Fibroblast of lung (primary cell): ENCODE measurements at regions not wholly inside any gene's neighbourhood (a gene's known extent, or its start where the extent isn't known, plus 50 kb on each side); places are given as distances from the start of the nearest gene placed in this dataset.

Experiments
- DNase-seq, 2 donors: peaks; one replicate each; pipeline versions ENCODE4 v3.0.0 to v3.0.0-alpha.2; 2010; ENCODE audit warnings: low read depth in 2 of 2
- H2AFZ ChIP-seq: 2 replicates; pipeline ENCODE4 v1.5.1; 2012; ENCODE audit warnings: low read length, control low read depth, inconsistent platforms
- H3K27ac ChIP-seq: 2 replicates; pipeline ENCODE4 v1.5.1; 2011; ENCODE audit warnings: low read length, control low read depth; ENCODE audit not compliant: insufficient read depth
- H3K27me3 ChIP-seq: 2 replicates; pipeline ENCODE4 v1.5.1; 2011; ENCODE audit warnings: mild to moderate bottlenecking, low read length; ENCODE audit not compliant: control insufficient read depth, insufficient read depth
- H3K36me3 ChIP-seq: 2 replicates; pipeline ENCODE4 v1.5.1; 2011; ENCODE audit warnings: low read length; ENCODE audit not compliant: control insufficient read depth, insufficient read depth
- H3K4me1 ChIP-seq: 2 replicates; pipeline ENCODE4 v1.5.1; 2011; ENCODE audit warnings: low read length; ENCODE audit not compliant: control insufficient read depth, insufficient read depth; ENCODE audit errors: extremely low read depth
- H3K4me2 ChIP-seq: 2 replicates; pipeline ENCODE4 v1.5.1; 2011; ENCODE audit warnings: low read length, control low read depth; ENCODE audit not compliant: insufficient read depth; ENCODE audit errors: extremely low read depth
- H3K4me3 ChIP-seq, 4 experiments: fragments of 200-600 bp in 1 of 4; sonication (generic) in 1 of 4; replicated peaks in 1 of 4; 2 replicates each; pipeline ENCODE4 v1.5.1; 2011 to 2016; ENCODE audit warnings: low read length in 4 of 4, low read depth in 3 of 4, mild to moderate bottlenecking in 3 of 4, control low read depth in 2 of 4, inconsistent platforms in 1 of 4, mixed read lengths in 1 of 4; ENCODE audit not compliant: insufficient read depth in 1 of 4; ENCODE audit errors: control extremely low read depth in 1 of 4
- H3K79me2 ChIP-seq: 2 replicates; pipeline ENCODE4 v1.5.1; 2012; ENCODE audit warnings: mild to moderate bottlenecking, low read length, inconsistent platforms; ENCODE audit not compliant: control insufficient read depth, insufficient read depth
- H3K9ac ChIP-seq: 2 replicates; pipeline ENCODE4 v1.5.1; 2011; ENCODE audit warnings: mild to moderate bottlenecking, low read length, control low read depth; ENCODE audit not compliant: insufficient read depth
- H3K9me3 ChIP-seq: 2 replicates; pipeline ENCODE4 v1.5.1; 2012; ENCODE audit warnings: low read depth, low read length; ENCODE audit not compliant: control insufficient read depth, insufficient read depth
- H4K20me1 ChIP-seq: 2 replicates; pipeline ENCODE4 v1.5.1; 2011; ENCODE audit warnings: low read length; ENCODE audit not compliant: control insufficient read depth, insufficient read depth; ENCODE audit errors: extremely low read depth
- EZH2 ChIP-seq: IDR thresholded peaks from 2 replicates; pipeline ENCODE4 v1.5.1; 2012; ENCODE audit warnings: low read length, control low read depth, mild to moderate bottlenecking; ENCODE audit errors: missing control alignments
- TF ChIP-seq, protein P1 (sequence below), 2 donors: IDR thresholded peaks in 1 of 2; conservative IDR thresholded peaks in 1 of 2; 1 replicate in 1 of 2; 2 replicates in 1 of 2; pipeline ENCODE4 v1.5.1; 2011 to 2012; ENCODE audit warnings: low read length in 2 of 2, control low read depth in 1 of 2, inconsistent platforms in 1 of 2, low read depth in 1 of 2, mild to moderate bottlenecking in 1 of 2

GRCh38 chr13:48843630-48844380 is 131.9 kb upstream of the FNDC3A start:
- Histone ChIP-seq H3K4me1 (no peaks in the 10 kb centered on the region), H3K9me3 (no peaks in the 10 kb centered on the region), H3K27ac (no peak overlapping the region), H3K9ac (no peak overlapping the region), H3K4me3 (no peak overlapping the region), H2AFZ (no peak overlapping the region), H3K79me2 (no peaks in the 10 kb centered on the region), H3K36me3 (no peaks in the 10 kb centered on the region), H3K27me3 (no peaks in the 10 kb centered on the region), H3K4me2 (no peak overlapping the region), H4K20me1 (no peaks in the 10 kb centered on the region)
- no peak for TF ChIP-seq EZH2
- TF ChIP-seq, protein P1, sequence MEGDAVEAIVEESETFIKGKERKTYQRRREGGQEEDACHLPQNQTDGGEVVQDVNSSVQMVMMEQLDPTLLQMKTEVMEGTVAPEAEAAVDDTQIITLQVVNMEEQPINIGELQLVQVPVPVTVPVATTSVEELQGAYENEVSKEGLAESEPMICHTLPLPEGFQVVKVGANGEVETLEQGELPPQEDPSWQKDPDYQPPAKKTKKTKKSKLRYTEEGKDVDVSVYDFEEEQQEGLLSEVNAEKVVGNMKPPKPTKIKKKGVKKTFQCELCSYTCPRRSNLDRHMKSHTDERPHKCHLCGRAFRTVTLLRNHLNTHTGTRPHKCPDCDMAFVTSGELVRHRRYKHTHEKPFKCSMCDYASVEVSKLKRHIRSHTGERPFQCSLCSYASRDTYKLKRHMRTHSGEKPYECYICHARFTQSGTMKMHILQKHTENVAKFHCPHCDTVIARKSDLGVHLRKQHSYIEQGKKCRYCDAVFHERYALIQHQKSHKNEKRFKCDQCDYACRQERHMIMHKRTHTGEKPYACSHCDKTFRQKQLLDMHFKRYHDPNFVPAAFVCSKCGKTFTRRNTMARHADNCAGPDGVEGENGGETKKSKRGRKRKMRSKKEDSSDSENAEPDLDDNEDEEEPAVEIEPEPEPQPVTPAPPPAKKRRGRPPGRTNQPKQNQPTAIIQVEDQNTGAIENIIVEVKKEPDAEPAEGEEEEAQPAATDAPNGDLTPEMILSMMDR (conservative IDR thresholded peaks at IDR 0.05 in 1 of 2, IDR thresholded peaks at IDR 0.05 in 1 of 2; ENCODE audit: low read depth in 1 of 2, low read length in 2 of 2) = no peak
- no peak for DNase-seq

- Histone ChIP-seq H3K4me1 (no peaks in the 10 kb centered on the region), H3K36me3 (no peaks in the 10 kb centered on the region)
Measured at GRCh38 chr13:48844676-48845075, 131.0 kb upstream of the FNDC3A start.

DNA sequence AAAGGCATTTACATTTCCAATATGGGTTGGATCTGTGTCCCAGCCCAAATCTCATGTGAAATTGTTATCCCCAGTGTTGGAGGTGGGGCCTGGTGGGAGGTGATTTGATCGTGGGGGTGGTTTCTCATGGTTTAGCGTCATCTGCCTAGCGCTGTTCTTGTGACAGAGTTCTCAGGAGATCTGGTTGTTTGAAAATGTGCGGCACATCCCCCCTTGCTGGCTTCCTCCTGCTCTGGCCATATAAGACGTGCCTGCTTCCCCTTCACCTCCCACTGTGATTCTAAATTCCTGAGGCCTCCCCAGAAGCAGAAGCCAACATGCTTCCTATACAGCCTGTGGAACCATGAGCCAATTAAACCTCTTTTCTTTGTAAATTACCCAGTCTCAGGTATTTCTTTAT is 126.2 kb upstream of the FNDC3A start:
- no peaks in the 10 kb centered on the region for H3K4me1 ChIP-seq
- H2AFZ ChIP-seq = no peak overlapping the region
- H3K27me3 ChIP-seq = peaks cover 4% of the 10 kb centered on the region
- H3K27ac ChIP-seq = no peak overlapping the region
- no peak for TF ChIP-seq EZH2
- TF ChIP-seq, protein P1 (conservative IDR thresholded peaks at IDR 0.05 in 1 of 2, IDR thresholded peaks at IDR 0.05 in 1 of 2; ENCODE audit: low read depth in 1 of 2, low read length in 2 of 2) = no peak
- no peaks in the 10 kb centered on the region for H3K79me2 ChIP-seq
- H3K4me2 ChIP-seq = no peak overlapping the region
- no peak overlapping the region for H3K9ac ChIP-seq
- H3K4me3 ChIP-seq = no peak overlapping the region
- H4K20me1 ChIP-seq = no peaks in the 10 kb centered on the region
- H3K9me3 ChIP-seq = no peaks in the 10 kb centered on the region
- DNase-seq = no peak
- H3K36me3 ChIP-seq = no peaks in the 10 kb centered on the region

More at GRCh38 chr13:48844676-48845075, 131.0 kb upstream of the FNDC3A start:
- H3K79me2 ChIP-seq = no peaks in the 10 kb centered on the region
- no peaks in the 10 kb centered on the region for H3K27me3 ChIP-seq
- H3K4me3 ChIP-seq = no peak overlapping the region
- H2AFZ ChIP-seq = no peak overlapping the region
- TF ChIP-seq, protein P1 (conservative IDR thresholded peaks at IDR 0.05 in 1 of 2, IDR thresholded peaks at IDR 0.05 in 1 of 2; ENCODE audit: low read depth in 1 of 2, low read length in 2 of 2) = no peak
- TF ChIP-seq EZH2 = no peak
- no peak for DNase-seq
- no peak overlapping the region for H3K9ac ChIP-seq
- H4K20me1 ChIP-seq = no peaks in the 10 kb centered on the region
- H3K27ac ChIP-seq = no peak overlapping the region
- no peak overlapping the region for H3K4me2 ChIP-seq
- no peaks in the 10 kb centered on the region for H3K9me3 ChIP-seq
